ENCODE measurements at regions not wholly inside any gene's neighbourhood (a gene's known extent, or its start where the extent isn't known, plus 50 kb on each side); places are given as distances from the start of the nearest gene placed in this dataset.

- H3K4me1 ChIP-seq = peaks cover 11% of the 10 kb centered on the region
- no peak overlapping the region for H3K4me3 ChIP-seq
- TF ChIP-seq, protein P1, sequence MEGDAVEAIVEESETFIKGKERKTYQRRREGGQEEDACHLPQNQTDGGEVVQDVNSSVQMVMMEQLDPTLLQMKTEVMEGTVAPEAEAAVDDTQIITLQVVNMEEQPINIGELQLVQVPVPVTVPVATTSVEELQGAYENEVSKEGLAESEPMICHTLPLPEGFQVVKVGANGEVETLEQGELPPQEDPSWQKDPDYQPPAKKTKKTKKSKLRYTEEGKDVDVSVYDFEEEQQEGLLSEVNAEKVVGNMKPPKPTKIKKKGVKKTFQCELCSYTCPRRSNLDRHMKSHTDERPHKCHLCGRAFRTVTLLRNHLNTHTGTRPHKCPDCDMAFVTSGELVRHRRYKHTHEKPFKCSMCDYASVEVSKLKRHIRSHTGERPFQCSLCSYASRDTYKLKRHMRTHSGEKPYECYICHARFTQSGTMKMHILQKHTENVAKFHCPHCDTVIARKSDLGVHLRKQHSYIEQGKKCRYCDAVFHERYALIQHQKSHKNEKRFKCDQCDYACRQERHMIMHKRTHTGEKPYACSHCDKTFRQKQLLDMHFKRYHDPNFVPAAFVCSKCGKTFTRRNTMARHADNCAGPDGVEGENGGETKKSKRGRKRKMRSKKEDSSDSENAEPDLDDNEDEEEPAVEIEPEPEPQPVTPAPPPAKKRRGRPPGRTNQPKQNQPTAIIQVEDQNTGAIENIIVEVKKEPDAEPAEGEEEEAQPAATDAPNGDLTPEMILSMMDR (IDR thresholded peaks at IDR 0.05) = no peak
- ATAC-seq = no peak
- intact Hi-C loops (cut with DNase I) = no loop called here
- no peaks in the 10 kb centered on the region for H3K9me3 ChIP-seq
- no peaks in the 10 kb centered on the region for H3K27me3 ChIP-seq (ENCODE audit: low read depth)
- no peak overlapping the region for H3K27ac ChIP-seq
- no peak for DNase-seq
- H3K36me3 ChIP-seq = no peaks in the 10 kb centered on the region
Observed at GRCh38 chr3:107204121-107204520, 173.1 kb upstream of the CCDC54 start.

- ATAC-seq (no peak), DNase-seq (no peak)
- H3K4me1 ChIP-seq = peaks cover 7% of the 10 kb centered on the region
- TF ChIP-seq, protein P1 (IDR thresholded peaks at IDR 0.05) = no peak
- no peak overlapping the region for H3K27ac ChIP-seq
- intact Hi-C loops (cut with DNase I) = no loop called here
- H3K4me3 ChIP-seq = no peak overlapping the region
- no peaks in the 10 kb centered on the region for H3K9me3 ChIP-seq
- H3K36me3 ChIP-seq = no peaks in the 10 kb centered on the region
- H3K27me3 ChIP-seq (ENCODE audit: low read depth) = no peaks in the 10 kb centered on the region
Observed at GRCh38 chr3:107205358-107205757, 171.9 kb upstream of the CCDC54 start.

DNA sequence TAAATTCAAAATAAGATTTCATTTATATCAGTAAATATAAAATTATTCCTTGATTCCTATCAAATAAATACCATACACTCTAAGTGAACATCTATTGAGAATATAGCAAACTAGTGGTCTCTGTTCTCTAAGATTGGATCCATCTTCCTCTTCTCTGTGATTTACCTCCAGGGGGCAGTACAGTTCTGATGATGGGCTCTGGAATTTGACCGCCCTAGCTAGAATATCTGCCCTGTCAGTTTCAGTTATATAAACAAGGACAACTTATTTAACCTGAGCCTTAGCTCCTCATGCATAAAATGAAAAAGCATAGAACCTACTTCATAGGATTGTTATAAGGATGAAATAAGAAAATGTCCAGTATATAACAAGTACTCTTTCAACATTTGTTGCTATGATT, 171.1 kb upstream of the CCDC54 start:
- H3K27ac ChIP-seq = no peak overlapping the region
- H3K36me3 ChIP-seq = no peaks in the 10 kb centered on the region
- H3K4me3 ChIP-seq = no peak overlapping the region
- no peak for DNase-seq
- H3K9me3 ChIP-seq = no peaks in the 10 kb centered on the region
- TF ChIP-seq, protein P1 (IDR thresholded peaks at IDR 0.05) = peak; percentile 47
- intact Hi-C loops (cut with DNase I) = no loop called here
- H3K4me1 ChIP-seq = peaks cover 7% of the 10 kb centered on the region
- no peaks in the 10 kb centered on the region for H3K27me3 ChIP-seq (ENCODE audit: low read depth)
- no peak for ATAC-seq

- intact Hi-C loops (cut with DNase I) = no loop called here
- H3K9me3 ChIP-seq = no peaks in the 10 kb centered on the region
- DNase-seq = no peak
- TF ChIP-seq, protein P1 (IDR thresholded peaks at IDR 0.05) = no peak
- no peak overlapping the region for H3K4me3 ChIP-seq
- H3K4me1 ChIP-seq = peaks cover 7% of the 10 kb centered on the region
- H3K36me3 ChIP-seq = no peaks in the 10 kb centered on the region
- H3K27me3 ChIP-seq (ENCODE audit: low read depth) = no peaks in the 10 kb centered on the region
- no peak overlapping the region for H3K27ac ChIP-seq
- peak in 1 of 2 donors; percentile 40 for ATAC-seq
Observed at GRCh38 chr3:107206945-107207344, 170.3 kb upstream of the CCDC54 start.

- no peak for DNase-seq
Observed at GRCh38 chr3:107208100-107208499, 169.1 kb upstream of the CCDC54 start.

More at GRCh38 chr3:107208100-107208499, 169.1 kb upstream of the CCDC54 start:
- Histone ChIP-seq H3K4me1 (peaks cover 7% of the 10 kb centered on the region), H3K27ac (peak overlapping the region; percentile 28), H3K27me3 (ENCODE audit: low read depth) (no peaks in the 10 kb centered on the region), H3K36me3 (no peaks in the 10 kb centered on the region), H3K4me3 (no peak overlapping the region), H3K9me3 (no peaks in the 10 kb centered on the region)
- TF ChIP-seq, protein P1 (IDR thresholded peaks at IDR 0.05) = no peak
- ATAC-seq = peak; percentile 64 to 72
- intact Hi-C loops (cut with DNase I) = no loop called here

Data from lower lobe of right lung (tissue), 2 donors.